CD4-positive, alpha-beta T cell treated with Interleukin-4 for 1 hour (primary cell): ENCODE measurements at regions not wholly inside any gene's neighbourhood (a gene's known extent, or its start where the extent isn't known, plus 50 kb on each side); places are given as distances from the start of the nearest gene placed in this dataset.

Source experiments
- DNase-seq, 2 donors: peaks; one replicate each; pipeline ENCODE4 v3.0.0-alpha.2; 2020 to 2022

DNA sequence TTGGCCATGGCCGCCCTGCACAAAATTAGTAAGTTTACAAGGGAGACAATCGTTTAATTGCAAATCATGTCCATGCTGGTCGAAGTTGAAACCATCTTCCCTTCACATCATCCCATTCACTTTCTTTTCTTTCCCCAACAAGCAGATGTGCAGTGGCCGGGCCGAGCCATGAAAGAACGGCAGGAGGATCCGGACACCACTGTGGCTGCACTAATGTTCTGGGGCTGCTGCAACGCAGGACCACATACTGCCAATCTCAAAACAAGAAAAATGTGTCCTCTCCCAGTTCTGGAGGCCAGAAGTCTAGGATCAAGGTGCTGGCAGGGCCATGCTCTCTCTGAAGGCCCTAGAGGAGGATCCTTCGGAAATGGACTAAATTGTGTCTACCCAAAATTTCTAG lies 227.4 kb upstream of the MYT1L start:
- no peak for DNase-seq

DNA sequence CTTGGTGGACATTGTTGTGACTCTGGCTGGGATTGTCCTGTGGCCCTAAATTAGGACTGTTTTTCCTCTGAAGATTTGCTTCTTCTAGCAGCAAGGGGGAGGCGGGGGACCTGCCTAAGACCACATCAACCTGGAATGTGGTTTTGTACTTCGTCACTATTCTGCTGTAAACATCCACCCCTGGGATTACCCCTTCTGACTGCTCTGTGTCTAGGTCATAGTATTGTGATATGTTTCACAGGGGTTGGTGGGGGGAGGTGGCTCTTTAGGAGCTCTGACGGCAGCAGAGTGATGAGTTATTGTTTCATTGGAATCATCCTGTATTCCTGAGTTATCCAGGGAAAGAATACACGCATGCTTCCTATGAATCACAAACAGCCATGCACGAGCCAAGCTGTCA lies 226.4 kb upstream of the MYT1L start:
- DNase-seq = no peak

GRCh38 chr2:2550856-2551255 lies 219.8 kb upstream of the MYT1L start:
- no peak for DNase-seq

GRCh38 chr2:2547911-2548310 lies 216.8 kb upstream of the MYT1L start:
- no peak for DNase-seq

GRCh38 chr2:2547451-2547850 lies 216.4 kb upstream of the MYT1L start:
- no peak for DNase-seq

GRCh38 chr2:2546046-2546445 lies 215.0 kb upstream of the MYT1L start:
- DNase-seq = no peak

- no peak for DNase-seq
Observed at GRCh38 chr2:2542966-2543611, 212.0 kb upstream of the MYT1L start.

- DNase-seq = no peak
Observed at GRCh38 chr2:2542316-2542715, 211.2 kb upstream of the MYT1L start.

- no peak for DNase-seq
Observed at GRCh38 chr2:2540406-2540805, 209.3 kb upstream of the MYT1L start.

DNA sequence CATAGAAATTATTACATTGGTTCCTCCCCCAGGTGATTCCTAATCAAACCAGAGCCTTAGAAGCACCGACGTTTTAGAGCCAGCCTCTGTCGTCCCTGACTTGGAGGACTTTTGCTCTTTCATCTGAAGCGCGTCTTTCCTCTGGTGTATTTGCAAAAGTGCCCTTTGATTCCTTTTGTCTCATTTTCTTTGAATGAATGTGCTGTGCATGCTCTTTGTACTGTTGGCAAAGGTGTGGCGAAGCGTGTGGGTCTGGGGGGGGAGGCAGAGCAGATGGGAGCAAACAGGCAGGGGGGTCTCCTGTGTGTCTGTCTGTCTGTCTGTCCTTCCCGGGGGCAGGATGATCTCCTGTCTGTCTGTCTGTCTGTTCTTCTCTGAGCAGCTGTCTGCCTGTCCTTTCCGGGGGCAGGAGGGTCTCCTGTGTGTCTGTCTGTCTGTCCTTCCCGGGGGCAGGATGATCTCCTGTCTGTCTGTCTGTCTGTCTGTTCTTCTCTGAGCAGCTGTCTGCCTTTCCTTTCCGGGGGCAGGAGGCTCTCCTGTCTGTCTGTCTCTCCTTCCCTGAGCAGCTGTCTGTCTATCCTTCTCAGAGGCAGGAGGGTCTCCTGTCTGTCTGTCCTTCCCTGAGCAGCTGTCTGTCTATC lies 205.5 kb upstream of the MYT1L start:
- no peak for DNase-seq

DNA sequence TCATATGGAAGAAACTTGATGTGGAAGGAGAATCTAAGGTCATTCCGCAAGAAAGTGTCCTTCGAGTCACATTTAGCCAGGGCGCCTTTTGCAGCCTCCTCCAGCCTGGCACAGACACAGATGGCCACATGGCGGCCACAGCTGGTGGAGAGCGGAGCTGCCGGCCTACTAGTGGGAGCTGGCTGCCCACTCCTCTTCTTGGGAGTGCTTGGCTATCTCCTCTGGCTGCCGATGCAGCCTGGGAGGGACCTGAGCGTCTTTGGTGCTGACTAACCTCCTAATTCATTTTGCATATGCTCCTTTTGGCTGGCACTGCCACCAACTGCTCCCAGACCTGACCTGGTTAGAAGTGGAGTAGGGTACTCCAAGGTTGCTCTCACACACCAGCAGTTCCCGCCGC lies 199.3 kb upstream of the MYT1L start:
- DNase-seq = no peak

GRCh38 chr2:2528846-2529245 lies 197.8 kb upstream of the MYT1L start:
- DNase-seq = no peak

- no peak for DNase-seq
Observed at GRCh38 chr2:2527148-2527547, 196.1 kb upstream of the MYT1L start.

- no peak for DNase-seq
Observed at GRCh38 chr2:2524348-2524941, 193.4 kb upstream of the MYT1L start.

DNA sequence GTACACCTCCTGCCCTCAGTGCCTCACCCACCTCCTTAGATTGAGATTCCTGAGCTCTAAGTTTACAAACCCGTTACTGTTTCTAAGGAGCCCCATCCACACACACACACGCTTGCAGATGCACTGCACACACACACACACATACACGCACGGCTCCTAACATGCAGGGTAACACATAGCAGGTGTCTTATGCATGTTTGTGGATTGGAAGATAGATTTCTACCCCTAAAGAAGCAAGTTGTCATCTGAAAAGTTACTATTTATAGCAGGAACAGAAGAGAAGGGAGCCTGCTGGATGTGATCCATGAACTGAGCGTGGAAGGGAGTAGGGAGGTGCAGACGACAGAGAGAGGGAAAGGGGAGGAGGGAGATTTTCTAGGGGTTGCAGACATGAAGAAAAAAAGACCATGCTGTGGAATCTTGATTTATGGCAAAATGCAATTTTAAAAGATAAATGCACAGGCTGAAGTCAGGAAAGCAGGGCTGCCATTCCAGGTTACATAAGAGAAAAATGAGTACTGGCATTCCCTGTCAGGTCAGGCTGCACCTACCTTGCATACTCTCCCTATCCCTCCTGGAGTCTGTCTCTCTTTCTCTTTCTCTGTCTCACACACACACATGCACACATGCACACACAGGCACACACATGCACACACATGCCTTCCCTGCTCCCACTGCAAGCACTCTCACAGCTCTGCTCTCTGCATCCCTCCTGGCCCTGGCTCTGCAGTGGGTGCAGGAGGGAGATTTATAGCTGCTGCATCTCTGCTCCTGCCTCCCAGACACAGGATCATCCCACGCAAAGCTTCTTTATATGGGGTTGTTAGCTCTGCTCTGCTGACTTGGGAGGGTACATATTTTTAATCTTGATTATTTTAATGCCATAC lies 192.6 kb upstream of the MYT1L start:
- no peak for DNase-seq

DNA sequence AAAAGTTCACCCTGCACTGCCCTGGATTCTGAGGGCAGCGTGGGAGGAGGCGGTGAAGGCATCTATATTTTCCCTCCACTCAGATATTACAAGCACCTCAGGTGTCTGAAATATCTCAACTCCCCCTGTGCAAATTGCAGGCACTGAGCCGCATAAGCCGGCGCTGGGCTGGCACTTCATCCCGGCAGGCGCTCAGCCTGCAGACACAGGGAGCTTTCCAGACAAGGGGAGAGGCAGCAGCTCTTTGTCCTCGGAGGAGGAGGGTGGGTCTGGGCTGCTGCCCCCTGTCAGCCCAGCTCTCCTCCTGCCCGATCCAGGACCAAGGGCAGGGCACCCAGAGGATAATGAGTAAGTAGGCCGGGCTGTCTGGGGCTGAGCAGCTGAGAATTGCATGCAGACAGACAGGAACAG lies 189.3 kb upstream of the MYT1L start:
- no peak for DNase-seq

DNA sequence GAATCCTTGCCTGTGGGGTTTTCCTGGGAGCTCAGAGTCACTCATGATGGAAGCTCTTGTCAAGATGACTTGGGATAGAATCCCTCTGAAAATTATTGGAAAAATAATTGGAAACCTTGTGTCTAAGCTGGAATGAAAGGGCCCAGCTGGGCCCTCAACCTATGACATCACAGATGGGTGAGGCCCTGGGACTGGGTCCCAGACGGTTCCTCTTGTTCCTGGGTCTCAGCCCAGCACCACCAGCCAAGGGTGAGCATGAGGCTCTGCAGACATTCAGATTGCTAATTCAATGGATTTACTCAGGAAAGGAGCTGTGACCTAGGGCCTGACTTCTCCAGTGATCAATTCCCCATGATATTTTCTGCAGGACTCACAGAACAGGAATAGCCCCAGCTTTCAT lies 188.3 kb upstream of the MYT1L start:
- no peak for DNase-seq

- DNase-seq = no peak
Observed at GRCh38 chr2:2517399-2517798, 186.3 kb upstream of the MYT1L start.

DNA sequence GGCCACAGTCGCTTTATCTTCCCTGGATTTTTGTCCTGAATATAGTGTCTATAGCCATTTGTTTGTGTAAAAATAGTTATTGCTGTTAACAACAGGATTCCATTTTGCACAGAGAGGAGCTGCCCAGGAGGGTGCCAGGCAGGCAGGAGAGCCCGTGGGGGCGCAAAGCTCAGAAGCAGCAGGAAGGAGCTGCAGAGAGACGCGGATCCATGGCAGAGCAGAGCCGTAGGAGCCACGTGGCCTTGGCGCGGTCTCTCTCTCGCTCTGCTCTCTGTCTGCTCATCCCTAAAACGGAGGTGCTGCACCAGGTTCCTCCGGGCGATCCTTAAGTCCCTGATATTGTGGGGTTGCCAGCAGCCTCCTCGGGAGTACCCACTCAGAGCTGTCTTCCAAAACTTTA lies 185.3 kb upstream of the MYT1L start:
- DNase-seq = no peak

GRCh38 chr2:2512931-2513330 lies 181.9 kb upstream of the MYT1L start:
- DNase-seq = no peak

DNA sequence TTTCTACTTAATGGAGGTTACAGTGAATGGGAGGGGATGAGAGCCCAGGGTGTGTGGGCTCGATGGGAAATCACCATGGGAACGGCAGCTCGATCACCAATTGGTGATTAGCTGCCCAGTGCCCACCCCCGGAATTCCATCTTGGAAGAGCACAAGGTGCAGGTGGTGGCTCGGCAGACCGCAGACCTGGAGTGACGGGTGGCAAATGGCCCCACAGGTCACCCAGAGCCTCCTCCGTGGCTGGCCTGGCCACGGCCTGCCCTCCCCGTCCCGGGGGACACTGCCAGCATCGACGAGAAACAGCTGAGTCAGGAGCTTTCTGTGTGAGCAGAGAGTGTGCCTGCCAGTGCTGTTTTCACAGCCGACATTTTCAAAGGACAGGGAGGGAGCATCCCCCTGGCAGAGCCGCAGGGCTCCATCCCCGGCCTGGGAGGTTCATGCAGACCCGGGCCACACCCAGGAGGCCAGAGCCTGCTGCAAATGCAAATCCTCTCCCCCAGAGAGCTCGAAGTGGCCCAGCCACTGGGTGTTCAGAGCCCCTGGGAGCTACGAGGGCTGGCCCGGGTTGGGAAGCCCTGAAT lies 176.4 kb upstream of the MYT1L start:
- DNase-seq = no peak

DNA sequence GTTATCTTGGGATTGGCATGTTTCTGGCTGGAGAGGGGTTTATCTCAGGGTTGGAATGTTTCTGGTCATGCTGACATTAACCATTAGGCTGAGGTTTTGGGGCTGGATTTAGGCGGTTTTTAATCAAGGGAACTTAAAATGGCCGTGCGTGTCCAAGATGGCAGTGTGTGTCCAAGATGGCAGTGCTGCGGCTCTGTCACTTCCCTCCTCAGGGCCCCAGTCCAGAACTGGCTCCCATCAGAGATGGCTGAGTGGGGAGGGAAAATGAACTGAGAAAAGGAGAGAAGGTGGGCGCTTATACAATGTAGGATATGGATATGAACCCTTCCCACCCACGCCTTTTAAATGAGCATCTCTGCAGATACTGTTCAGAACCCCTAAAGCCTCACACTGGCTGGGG lies 175.5 kb upstream of the MYT1L start:
- DNase-seq = no peak

GRCh38 chr2:2505604-2506003 lies 174.5 kb upstream of the MYT1L start:
- DNase-seq = no peak
